ENCODE measurements at regions not wholly inside any gene's neighbourhood (a gene's known extent, or its start where the extent isn't known, plus 50 kb on each side); places are given as distances from the start of the nearest gene placed in this dataset.

DNA sequence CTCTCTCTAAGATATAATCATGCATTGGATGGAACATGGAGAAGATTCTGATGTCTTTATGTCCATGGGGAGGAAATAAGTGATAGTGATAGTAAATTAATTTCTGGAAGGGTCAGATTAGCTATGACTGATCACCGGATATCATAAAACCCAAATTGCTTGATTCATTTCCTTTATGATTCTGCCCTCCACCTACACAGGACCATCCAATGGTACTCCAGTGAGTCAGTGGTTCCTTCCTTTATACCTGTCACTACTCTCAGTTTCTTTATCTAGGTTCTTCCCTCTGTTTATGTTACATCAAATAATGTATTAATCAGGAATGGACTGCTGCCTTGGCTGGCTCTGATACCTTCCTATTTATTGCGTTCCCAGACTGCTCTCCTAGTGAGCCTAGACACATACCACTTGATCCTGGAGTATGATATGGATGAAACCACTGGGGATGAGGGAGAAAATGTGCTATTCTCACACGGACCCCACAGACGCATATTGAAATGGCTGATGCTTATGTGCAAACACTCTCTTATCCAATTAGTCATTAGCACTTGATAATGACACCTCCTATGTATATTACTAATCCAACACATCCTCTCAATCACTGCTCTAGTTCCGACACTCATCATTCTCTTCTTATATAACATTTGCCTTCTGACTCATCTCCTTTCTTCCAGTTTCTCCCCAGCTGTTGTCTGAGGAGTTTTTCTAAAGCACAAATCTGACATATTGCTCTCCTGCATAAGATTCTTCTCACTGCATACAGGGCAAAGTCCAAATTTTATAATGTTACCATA is 315.6 kb downstream of the INSIG2 start:
- TF ChIP-seq CTCF (conservative IDR thresholded peaks at IDR 0.05; ENCODE audit: low read depth, low read length) (no peak), EZH2 (IDR thresholded peaks at IDR 0.05; ENCODE audit: borderline replicate concordance, low read depth, low read length, poor library complexity, severe bottlenecking) (no peak)

Measured in A673 (cell line).